ENCODE measurements at regions not wholly inside any gene's neighbourhood (a gene's known extent, or its start where the extent isn't known, plus 50 kb on each side); places are given as distances from the start of the nearest gene placed in this dataset.

GRCh38 chr7:32163896-32164295, 93.7 kb upstream of the PDE1C start:
- ATAC-seq: no peak; the same call in 2 of the 3 replicates
- TF ChIP-seq ESRRG (CRISPR knock-in tag; IDR thresholded peaks at IDR 0.05): no peak
- no peak for TF ChIP-seq ZFP30 (CRISPR knock-in tag; IDR thresholded peaks at IDR 0.05)
- no peak for TF ChIP-seq ZNF70 (CRISPR knock-in tag; IDR thresholded peaks at IDR 0.05)
- no peak for TF ChIP-seq PPARA (CRISPR knock-in tag; IDR thresholded peaks at IDR 0.05; ENCODE audit: borderline replicate concordance)
- TF ChIP-seq ZNF8 (CRISPR knock-in tag; IDR thresholded peaks at IDR 0.05): no peak
- no peak for TF ChIP-seq ZFP3 (CRISPR knock-in tag; IDR thresholded peaks at IDR 0.05)
- TF ChIP-seq CSDC2 (CRISPR knock-in tag; IDR thresholded peaks at IDR 0.05): no peak
- TF ChIP-seq ARNTL (CRISPR knock-in tag; IDR thresholded peaks at IDR 0.05; ENCODE audit: borderline replicate concordance, low read depth): no peak
- TF ChIP-seq BACH2 (CRISPR knock-in tag; IDR thresholded peaks at IDR 0.05; ENCODE audit: borderline replicate concordance): no peak
- TF ChIP-seq ZC3H10 (CRISPR knock-in tag; IDR thresholded peaks at IDR 0.05): no peak
- no peak for TF ChIP-seq POU6F1 (CRISPR knock-in tag; IDR thresholded peaks at IDR 0.05; ENCODE audit: borderline replicate concordance, low read depth)
- no peak for TF ChIP-seq TSHZ2 (CRISPR knock-in tag; IDR thresholded peaks at IDR 0.05)
- no peak for TF ChIP-seq SNAI2 (CRISPR knock-in tag; IDR thresholded peaks at IDR 0.05)
- TF ChIP-seq CSRNP3 (CRISPR knock-in tag; IDR thresholded peaks at IDR 0.05): no peak
- no peak for TF ChIP-seq ISL1 (CRISPR knock-in tag; IDR thresholded peaks at IDR 0.05)
- no peak for TF ChIP-seq TCF4 (CRISPR knock-in tag; IDR thresholded peaks at IDR 0.05; ENCODE audit: borderline replicate concordance)
- no peak for TF ChIP-seq ZNF565 (CRISPR knock-in tag; conservative IDR thresholded peaks at IDR 0.05; ENCODE audit: low read depth)
- no peak for TF ChIP-seq OSR1 (CRISPR knock-in tag; IDR thresholded peaks at IDR 0.05)

- TF ChIP-seq TCF4 (CRISPR knock-in tag; IDR thresholded peaks at IDR 0.05; ENCODE audit: borderline replicate concordance) (no peak), PPARA (CRISPR knock-in tag; IDR thresholded peaks at IDR 0.05; ENCODE audit: borderline replicate concordance) (no peak), ZFP30 (CRISPR knock-in tag; IDR thresholded peaks at IDR 0.05) (no peak), OSR1 (CRISPR knock-in tag; IDR thresholded peaks at IDR 0.05) (no peak), BACH2 (CRISPR knock-in tag; IDR thresholded peaks at IDR 0.05; ENCODE audit: borderline replicate concordance) (no peak), ISL1 (CRISPR knock-in tag; IDR thresholded peaks at IDR 0.05) (no peak), ARNTL (CRISPR knock-in tag; IDR thresholded peaks at IDR 0.05; ENCODE audit: borderline replicate concordance, low read depth) (no peak), ESRRG (CRISPR knock-in tag; IDR thresholded peaks at IDR 0.05) (no peak)
- peak; percentile 80 for ATAC-seq
Observed at GRCh38 chr7:32163141-32163806, 93.1 kb upstream of the PDE1C start.

GRCh38 chr7:32161708-32162107, 91.5 kb upstream of the PDE1C start:
- no peak; the same call in 2 of the 3 replicates for ATAC-seq
- TF ChIP-seq CREB5 (CRISPR knock-in tag; IDR thresholded peaks at IDR 0.05; ENCODE audit: low read depth) (no peak), ZNF565 (CRISPR knock-in tag; conservative IDR thresholded peaks at IDR 0.05; ENCODE audit: low read depth) (no peak), ISL1 (CRISPR knock-in tag; IDR thresholded peaks at IDR 0.05) (no peak)
